Duodenal mucosa (tissue), 2 donors: ENCODE measurements at regions not wholly inside any gene's neighbourhood (a gene's known extent, or its start where the extent isn't known, plus 50 kb on each side); places are given as distances from the start of the nearest gene placed in this dataset.

ENCODE experiments used
- H3K27ac ChIP-seq: one replicate; pipeline ENCODE4 v1.7.0; 2013; ENCODE audit warnings: low read depth, low read length
- H3K27me3 ChIP-seq, 2 donors: one replicate each; pipeline ENCODE4 v1.7.0; 2013; ENCODE audit warnings: low read length in 2 of 2, control low read depth in 1 of 2; ENCODE audit not compliant: insufficient read depth in 2 of 2, control insufficient read depth in 1 of 2
- H3K36me3 ChIP-seq, 2 donors: one replicate each; pipeline ENCODE4 v1.7.0; 2013; ENCODE audit warnings: low read length in 2 of 2, control low read depth in 1 of 2; ENCODE audit not compliant: insufficient read depth in 2 of 2, control insufficient read depth in 1 of 2
- H3K4me1 ChIP-seq, 2 donors: one replicate each; pipeline ENCODE4 v1.7.0; 2013; ENCODE audit warnings: low read length in 2 of 2, control low read depth in 1 of 2; ENCODE audit not compliant: insufficient read depth in 2 of 2, control insufficient read depth in 1 of 2
- H3K4me3 ChIP-seq, 2 donors: one replicate each; pipeline ENCODE4 v1.7.0; 2013; ENCODE audit warnings: low read length in 2 of 2, low read depth in 1 of 2
- H3K9ac ChIP-seq, 2 donors: one replicate each; pipeline ENCODE4 v1.7.0; 2013; ENCODE audit warnings: low read length in 2 of 2, low read depth in 1 of 2
- H3K9me3 ChIP-seq, 2 donors: one replicate each; pipeline ENCODE4 v1.7.0; 2013; ENCODE audit warnings: low read length in 2 of 2, control low read depth in 1 of 2; ENCODE audit not compliant: control insufficient read depth in 1 of 2

- no peak overlapping the region for H3K4me3 ChIP-seq
- H3K27ac ChIP-seq = no peak overlapping the region
- no peaks in the 10 kb centered on the region for H3K4me1 ChIP-seq
- H3K27me3 ChIP-seq = no peaks in the 10 kb centered on the region
- no peak overlapping the region for H3K9ac ChIP-seq
- H3K9me3 ChIP-seq = peaks cover 0 to 5% of the 10 kb centered on the region in 2 donors
- no peaks in the 10 kb centered on the region for H3K36me3 ChIP-seq
Measured at GRCh38 chr11:116545912-116546311, 226.9 kb downstream of the BUD13 start.

DNA sequence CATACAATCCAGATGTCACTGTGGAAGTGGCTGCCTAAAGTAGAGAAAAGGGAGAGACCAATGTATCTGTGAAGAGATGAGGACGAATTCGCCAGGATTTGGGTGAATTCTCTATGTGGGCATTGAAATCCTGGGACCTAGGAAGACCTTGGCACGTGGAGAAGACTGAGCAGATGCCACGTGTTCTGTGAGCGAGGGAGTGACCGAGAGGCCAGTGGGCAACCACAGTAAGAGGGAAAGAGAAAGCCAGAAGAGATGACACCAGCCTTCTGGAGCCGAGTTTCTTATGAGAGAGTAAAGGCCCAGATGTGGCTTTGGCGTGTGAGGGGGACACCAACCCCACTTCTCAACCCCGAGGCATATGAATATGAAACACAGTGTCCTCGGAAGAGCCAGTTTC lies 228.1 kb downstream of the BUD13 start:
- Histone ChIP-seq H3K27ac (no peak overlapping the region), H3K4me1 (no peaks in the 10 kb centered on the region), H3K27me3 (no peaks in the 10 kb centered on the region), H3K4me3 (no peak overlapping the region), H3K36me3 (no peaks in the 10 kb centered on the region), H3K9me3 (peaks cover 0 to 5% of the 10 kb centered on the region in 2 donors), H3K9ac (no peak overlapping the region)

DNA sequence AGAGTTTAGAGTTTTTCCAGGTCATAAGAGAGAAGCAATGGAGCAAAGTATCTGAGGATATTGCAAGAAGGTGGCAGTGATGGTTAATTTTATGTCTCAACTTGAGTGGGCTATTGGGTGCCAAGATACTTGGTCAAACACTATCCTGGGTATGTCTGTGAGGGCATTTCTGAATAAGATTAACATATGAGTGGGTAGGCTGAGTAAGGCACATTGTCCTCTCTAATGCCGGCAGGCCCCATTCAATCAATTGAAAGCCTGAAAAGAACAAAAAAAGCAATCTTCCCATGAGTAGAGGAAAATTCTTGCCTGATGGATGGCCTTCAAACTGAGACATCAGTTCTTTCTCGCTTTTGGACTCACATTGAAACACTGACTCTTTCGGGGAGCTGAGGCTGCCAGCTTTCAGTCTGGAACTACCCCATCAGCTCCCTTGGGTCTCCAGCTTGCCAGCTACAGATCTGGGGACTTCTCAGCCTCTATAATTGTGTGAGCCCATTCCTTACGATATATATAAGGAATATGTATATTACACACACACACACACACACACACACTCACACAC lies 228.8 kb downstream of the BUD13 start:
- Histone ChIP-seq H3K4me1 (no peaks in the 10 kb centered on the region), H3K9me3 (peaks cover 0 to 1% of the 10 kb centered on the region in 2 donors), H3K9ac (no peak overlapping the region), H3K4me3 (no peak overlapping the region), H3K36me3 (no peaks in the 10 kb centered on the region), H3K27ac (no peak overlapping the region), H3K27me3 (no peaks in the 10 kb centered on the region)

DNA sequence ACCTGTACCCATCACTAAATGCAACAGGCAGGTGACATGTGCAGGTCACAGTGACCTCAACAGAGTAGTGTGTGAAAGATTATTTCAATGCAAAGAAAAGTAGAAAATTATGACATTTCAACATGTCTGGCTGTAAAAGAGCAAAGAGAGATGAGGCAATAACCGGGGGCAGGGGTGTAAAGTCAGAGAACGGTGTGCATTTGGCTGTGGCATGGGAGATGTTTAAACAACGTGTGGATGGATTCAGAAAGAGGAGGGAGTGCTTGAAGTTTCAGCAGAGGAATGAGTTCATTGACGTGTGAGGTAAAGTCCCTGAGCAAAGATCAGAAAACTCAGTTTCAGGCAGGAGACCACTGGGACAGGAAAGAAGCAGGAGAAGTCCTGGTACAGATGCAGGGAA lies 229.7 kb downstream of the BUD13 start:
- H3K4me3 ChIP-seq = no peak overlapping the region
- H3K27ac ChIP-seq = no peak overlapping the region
- H3K4me1 ChIP-seq = no peaks in the 10 kb centered on the region
- H3K9me3 ChIP-seq = no peaks in the 10 kb centered on the region
- H3K9ac ChIP-seq = no peak overlapping the region
- no peaks in the 10 kb centered on the region for H3K36me3 ChIP-seq
- no peaks in the 10 kb centered on the region for H3K27me3 ChIP-seq

DNA sequence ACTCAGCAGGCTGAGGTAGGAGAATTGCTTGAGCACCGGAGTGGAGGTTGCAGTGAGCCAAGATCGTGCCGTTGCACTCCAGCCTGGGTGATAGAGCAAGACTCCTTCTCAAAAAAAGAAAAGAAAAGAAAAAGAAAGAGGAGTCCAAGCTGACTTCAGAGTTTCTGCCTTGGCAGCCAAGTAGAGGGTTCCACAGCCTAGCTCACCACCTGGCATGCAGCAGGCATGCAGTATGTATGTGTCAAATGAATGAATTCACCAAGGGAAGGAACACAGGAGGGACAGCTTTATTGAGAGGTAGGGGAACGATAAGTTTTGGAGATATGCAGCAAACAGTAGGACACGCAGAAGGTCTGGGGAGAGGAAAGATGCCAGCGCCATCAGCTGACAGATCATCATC lies 230.4 kb downstream of the BUD13 start:
- H3K4me1 ChIP-seq = no peaks in the 10 kb centered on the region
- H3K36me3 ChIP-seq = no peaks in the 10 kb centered on the region
- no peaks in the 10 kb centered on the region for H3K9me3 ChIP-seq
- H3K4me3 ChIP-seq = no peak overlapping the region
- H3K27me3 ChIP-seq = no peaks in the 10 kb centered on the region
- no peak overlapping the region for H3K9ac ChIP-seq
- H3K27ac ChIP-seq = no peak overlapping the region

- H3K27ac ChIP-seq = no peak overlapping the region
- no peak overlapping the region for H3K9ac ChIP-seq
- no peak overlapping the region for H3K4me3 ChIP-seq
- no peaks in the 10 kb centered on the region for H3K36me3 ChIP-seq
- no peaks in the 10 kb centered on the region for H3K4me1 ChIP-seq
- no peaks in the 10 kb centered on the region for H3K27me3 ChIP-seq
- H3K9me3 ChIP-seq = no peaks in the 10 kb centered on the region
Measured at GRCh38 chr11:116541460-116541859, 231.3 kb downstream of the BUD13 start.

GRCh38 chr11:116540645-116541304 lies 232.0 kb downstream of the BUD13 start:
- no peak overlapping the region for H3K27ac ChIP-seq
- no peak overlapping the region for H3K4me3 ChIP-seq
- H3K27me3 ChIP-seq = no peaks in the 10 kb centered on the region
- no peak overlapping the region for H3K9ac ChIP-seq
- no peaks in the 10 kb centered on the region for H3K4me1 ChIP-seq
- H3K9me3 ChIP-seq = no peaks in the 10 kb centered on the region
- H3K36me3 ChIP-seq = no peaks in the 10 kb centered on the region

GRCh38 chr11:116539836-116540418 lies 232.9 kb downstream of the BUD13 start:
- Histone ChIP-seq H3K27ac (no peak overlapping the region), H3K9me3 (no peaks in the 10 kb centered on the region), H3K4me1 (no peaks in the 10 kb centered on the region), H3K9ac (no peak overlapping the region), H3K36me3 (no peaks in the 10 kb centered on the region), H3K27me3 (no peaks in the 10 kb centered on the region), H3K4me3 (no peak overlapping the region)

DNA sequence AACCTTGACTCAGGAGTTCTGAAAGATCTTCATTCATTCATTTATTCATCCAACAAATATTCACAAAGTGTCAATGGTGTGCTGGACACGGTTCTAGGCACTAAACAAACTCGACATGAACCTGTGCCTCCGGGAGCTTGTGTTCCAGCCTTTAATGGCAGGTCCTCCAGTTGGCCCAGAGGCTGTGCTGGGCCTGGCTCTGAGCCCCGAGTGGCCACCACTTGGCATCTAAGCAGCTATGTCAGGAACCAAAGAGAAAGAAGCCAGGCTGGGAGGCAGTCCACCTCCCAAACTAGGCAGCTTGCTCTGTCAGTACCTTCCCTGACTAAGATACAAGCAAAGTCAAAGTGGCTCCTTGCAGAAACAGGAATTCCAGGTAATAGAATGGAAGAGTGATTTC lies 233.6 kb downstream of the BUD13 start:
- peaks cover under 1 to 4% of the 10 kb centered on the region in 2 donors for H3K27me3 ChIP-seq
- no peaks in the 10 kb centered on the region for H3K36me3 ChIP-seq
- no peaks in the 10 kb centered on the region for H3K9me3 ChIP-seq
- H3K4me1 ChIP-seq = no peaks in the 10 kb centered on the region
- no peak overlapping the region for H3K9ac ChIP-seq
- H3K4me3 ChIP-seq = no peak overlapping the region
- no peak overlapping the region for H3K27ac ChIP-seq

- no peak overlapping the region for H3K27ac ChIP-seq
- H3K9me3 ChIP-seq = no peaks in the 10 kb centered on the region
- H3K4me1 ChIP-seq = no peaks in the 10 kb centered on the region
- no peak overlapping the region for H3K4me3 ChIP-seq
- no peak overlapping the region for H3K9ac ChIP-seq
- H3K27me3 ChIP-seq = peaks cover 2 to 4% of the 10 kb centered on the region in 2 donors
- H3K36me3 ChIP-seq = no peaks in the 10 kb centered on the region
Measured at GRCh38 chr11:116538677-116539076, 234.1 kb downstream of the BUD13 start.
